SK-N-SH (cell line): ENCODE measurements at regions not wholly inside any gene's neighbourhood (a gene's known extent, or its start where the extent isn't known, plus 50 kb on each side); places are given as distances from the start of the nearest gene placed in this dataset.

Source experiments
- CTCF ChIA-PET: fragments of 300-600, 350-600 bp; formaldehyde crosslinking; extraction: SDS; loops from one replicate; lab custom pipeline; 2021; lab: Yijun Ruan, JAX
- POLR2A ChIA-PET: fragments of 350-600 bp; sonication (Branson Sonifier 250); formaldehyde crosslinking; extraction: SDS; loops from one replicate; lab custom pipeline; 2020; ENCODE audit warnings: antibody characterized with exemption, inconsistent platforms; lab: Yijun Ruan, JAX
- DNase-seq: peaks from one replicate; pipeline ENCODE4 v3.0.0; 2012
- H2AFZ ChIP-seq: fragments of 200-600 bp; sonication (generic); 2 replicates; pipeline ENCODE4 v1.8.1; 2016; ENCODE audit warnings: antibody characterized with exemption, mild to moderate bottlenecking, low read depth
- H3F3A ChIP-seq: fragments of 200-600 bp; sonication (generic); replicated peaks from 2 replicates; pipeline ENCODE3; 2016; ENCODE audit warnings: antibody characterized with exemption, mild to moderate bottlenecking; ENCODE audit not compliant: insufficient read depth
- H3K27ac ChIP-seq, 2 experiments: fragments of 200-500 bp in 1 of 2; fragments of 200-600 bp in 1 of 2; sonication (Bioruptor generic) in 1 of 2; sonication (generic), shearing (Covaris generic) in 1 of 2; 2 replicates each; pipeline versions ENCODE4 v1.5.1 to v1.6.1; 2014 to 2016; ENCODE audit warnings: low read depth in 2 of 2, inconsistent platforms in 1 of 2, low read length in 1 of 2, mild to moderate bottlenecking in 1 of 2, mixed read lengths in 1 of 2
- H3K27me3 ChIP-seq: fragments of 200-600 bp; sonication (generic), shearing (Covaris generic); 2 replicates; pipeline ENCODE4 v1.6.1; 2016; ENCODE audit warnings: mixed run types; ENCODE audit not compliant: insufficient read depth
- H3K36me3 ChIP-seq, 2 experiments: fragments of 200-500 bp in 1 of 2; fragments of 200-600 bp in 1 of 2; sonication (Bioruptor generic) in 1 of 2; sonication (generic) in 1 of 2; replicated peaks in 1 of 2; 2 replicates each; pipeline versions ENCODE3 to v1.5.1; 2014 to 2016; ENCODE audit warnings: low read length in 1 of 2, mild to moderate bottlenecking in 1 of 2; ENCODE audit not compliant: insufficient read depth in 2 of 2, control insufficient read depth in 1 of 2
- H3K4me1 ChIP-seq, 2 experiments: fragments of 200-500 bp in 1 of 2; fragments of 200-600 bp in 1 of 2; sonication (Bioruptor generic) in 1 of 2; sonication (generic), shearing (Covaris generic) in 1 of 2; 2 replicates each; pipeline versions ENCODE4 v1.5.1 to v1.6.1; 2014 to 2016; ENCODE audit warnings: low read depth in 1 of 2, low read length in 1 of 2, mixed run types in 1 of 2; ENCODE audit not compliant: insufficient read depth in 2 of 2, control insufficient read depth in 1 of 2
- H3K4me2 ChIP-seq: fragments of 200-600 bp; sonication (generic), shearing (Covaris generic); 2 replicates; pipeline ENCODE4 v1.6.1; 2017; ENCODE audit warnings: mixed run types
- H3K4me3 ChIP-seq, 2 experiments: fragments of 200-500 bp in 1 of 2; fragments of 200-600 bp in 1 of 2; sonication (Bioruptor generic) in 1 of 2; sonication (generic), shearing (Covaris generic) in 1 of 2; 2 replicates each; pipeline versions ENCODE4 v1.5.1 to v1.8.1; 2014 to 2016; ENCODE audit warnings: low read depth in 2 of 2, inconsistent platforms in 1 of 2, low read length in 1 of 2, mild to moderate bottlenecking in 1 of 2, mixed read lengths in 1 of 2, moderate library complexity in 1 of 2
- H3K79me2 ChIP-seq: fragments of 200-600 bp; sonication (generic); 2 replicates; pipeline ENCODE4 v1.8.1; 2017; ENCODE audit warnings: mild to moderate bottlenecking; ENCODE audit not compliant: insufficient read depth
- H3K9ac ChIP-seq: fragments of 200-600 bp; sonication (generic); 2 replicates; pipeline ENCODE4 v1.6.1; 2017; ENCODE audit warnings: mixed run types
- H3K9me2 ChIP-seq: fragments of 200-600 bp; sonication (generic); 2 replicates; pipeline ENCODE4 v1.6.1; 2017; ENCODE audit warnings: mixed run types
- H3K9me3 ChIP-seq: fragments of 200-600 bp; sonication (generic); 2 replicates; pipeline ENCODE4 v1.6.1; 2017; ENCODE audit warnings: mixed run types, mild to moderate bottlenecking, moderate library complexity
- H4K20me1 ChIP-seq: fragments of 200-600 bp; sonication (generic); 2 replicates; pipeline ENCODE4 v1.6.1; 2017; ENCODE audit warnings: mild to moderate bottlenecking, mixed run types; ENCODE audit not compliant: insufficient read depth
- CHD2 ChIP-seq: fragments of 150-350 bp; IDR thresholded peaks from 2 replicates; pipeline ENCODE4 v1.6.1; 2018; ENCODE audit warnings: low read length; ENCODE audit not compliant: partially characterized antibody
- ELF1 ChIP-seq: IDR thresholded peaks from 2 replicates; pipeline ENCODE4 v1.4.0; 2012
- EZH2phosphoT487 ChIP-seq: fragments of 200-600 bp; sonication (generic); IDR thresholded peaks from 2 replicates; pipeline ENCODE4 v1.6.1; 2017; ENCODE audit warnings: low read depth, mixed run types, mild to moderate bottlenecking, antibody characterized with exemption, moderate library complexity, borderline replicate concordance
- FOSL2 ChIP-seq: IDR thresholded peaks from 2 replicates; pipeline ENCODE4 v1.4.0; 2012; ENCODE audit warnings: low read depth, mild to moderate bottlenecking, moderate library complexity, borderline replicate concordance
- FOXJ3 ChIP-seq: sonication (generic); formaldehyde crosslinking; IDR thresholded peaks from 2 replicates; pipeline ENCODE4 v1.5.1; 2020; ENCODE audit warnings: mild to moderate bottlenecking, missing genetic modification reagents
- GABPA ChIP-seq: IDR thresholded peaks from 2 replicates; pipeline ENCODE4 v1.4.0; 2012; ENCODE audit warnings: low read depth, mild to moderate bottlenecking
- GATA2 ChIP-seq: sonication (generic); formaldehyde crosslinking; IDR thresholded peaks from 2 replicates; pipeline ENCODE4 v1.5.0; 2020; ENCODE audit warnings: mild to moderate bottlenecking, missing genetic modification reagents
- MEF2A ChIP-seq: IDR thresholded peaks from 2 replicates; pipeline ENCODE4 v1.4.0; 2012; ENCODE audit warnings: low read depth, borderline replicate concordance
- MXI1 ChIP-seq: IDR thresholded peaks from 2 replicates; pipeline ENCODE4 v1.6.1; 2012; ENCODE audit warnings: mild to moderate bottlenecking, low read depth, low read length, improper control_type of control experiment
- NFIC ChIP-seq: IDR thresholded peaks from 2 replicates; pipeline ENCODE4 v1.4.0; 2012; ENCODE audit warnings: borderline replicate concordance
- NRF1 ChIP-seq: IDR thresholded peaks from 2 replicates; pipeline ENCODE4 v1.6.1; 2012; ENCODE audit warnings: low read depth, mild to moderate bottlenecking, low read length
- POLR2AphosphoS5 ChIP-seq: IDR thresholded peaks from 2 replicates; pipeline ENCODE4 v1.6.1; 2012; ENCODE audit warnings: low read depth, low read length
- RCOR1 ChIP-seq: fragments of 150-350 bp; IDR thresholded peaks from 2 replicates; pipeline ENCODE4 v1.6.1; 2017; ENCODE audit warnings: antibody characterized with exemption, low read length
- RFX5 ChIP-seq: IDR thresholded peaks from 2 replicates; pipeline ENCODE4 v1.6.1; 2012; ENCODE audit warnings: mild to moderate bottlenecking, improper control_type of control experiment, low read length
- SIN3A ChIP-seq: IDR thresholded peaks from 2 replicates; pipeline ENCODE4 v1.6.1; 2012; ENCODE audit warnings: low read depth, mild to moderate bottlenecking, low read length, moderate library complexity, borderline replicate concordance
- SMC3 ChIP-seq: IDR thresholded peaks from 2 replicates; pipeline ENCODE4 v1.6.1; 2012; ENCODE audit warnings: low read depth, low read length, improper control_type of control experiment
- TCF12 ChIP-seq: IDR thresholded peaks from 2 replicates; pipeline ENCODE4 v1.4.0; 2012
- TEAD4 ChIP-seq: IDR thresholded peaks from 2 replicates; pipeline ENCODE4 v1.4.0; 2012; ENCODE audit warnings: mild to moderate bottlenecking, borderline replicate concordance; ENCODE audit not compliant: insufficient read depth
- USF1 ChIP-seq: IDR thresholded peaks from 2 replicates; pipeline ENCODE4 v1.4.0; 2012; ENCODE audit warnings: low read depth, borderline replicate concordance
- USF2 ChIP-seq: fragments of 150-350 bp; IDR thresholded peaks from 2 replicates; pipeline ENCODE4 v1.6.1; 2017; ENCODE audit warnings: antibody characterized with exemption, low read length, low read depth, borderline replicate concordance
- WGBS: methylation state at CpG from one replicate; pipeline ENCODE4 v1.1.6; 2017; ENCODE audit warnings: low lambda C conversion rate; 5-methylcytosine and 5-hydroxymethylcytosine counted together
- TF ChIP-seq, protein P1 (sequence below): fragments of 200-600 bp; sonication (generic); IDR thresholded peaks from 2 replicates; pipeline ENCODE4 v1.6.1; 2017; ENCODE audit warnings: antibody characterized with exemption, mild to moderate bottlenecking, moderate library complexity
- TF ChIP-seq, protein P2 (sequence below): IDR thresholded peaks from 2 replicates; pipeline ENCODE4 v1.4.0; 2012; ENCODE audit warnings: low read depth

- H3K36me3 ChIP-seq: no peaks in the 10 kb centered on the region
- no peak for TF ChIP-seq USF1
- no peak for TF ChIP-seq TCF12
- no peak for TF ChIP-seq ELF1
- TF ChIP-seq NRF1: no peak
- no peak for TF ChIP-seq SIN3A
- H3K9ac ChIP-seq: no peak overlapping the region
- H3K4me3 ChIP-seq: no peak overlapping the region
- no peaks in the 10 kb centered on the region for H3K79me2 ChIP-seq
- H3K27me3 ChIP-seq: no peaks in the 10 kb centered on the region
- no peak for DNase-seq
- ChIA-PET POLR2A (no interaction called here), CTCF (no interaction called here)
- no peaks in the 10 kb centered on the region for H3F3A ChIP-seq
- H3K9me2 ChIP-seq: 0 out of 2 replicates have a peak, but pooled peaks cover 4% of the 10 kb centered on the region
- no peaks in the 10 kb centered on the region for H3K9me3 ChIP-seq
- H3K27ac ChIP-seq: no peak overlapping the region
- H3K4me2 ChIP-seq: no peak overlapping the region
- H2AFZ ChIP-seq: no peak overlapping the region
- H3K4me1 ChIP-seq: no peaks in the 10 kb centered on the region; a peak in 1 of 4 replicates
- no peaks in the 10 kb centered on the region for H4K20me1 ChIP-seq
Observed at GRCh38 chr5:91954136-91954535, 571.0 kb upstream of the ARRDC3 start.

- no peak for DNase-seq
- Histone ChIP-seq H3K9ac (no peak overlapping the region), H3K4me2 (no peak overlapping the region), H3K36me3 (no peaks in the 10 kb centered on the region), H3K4me3 (no peak overlapping the region), H3K9me3 (no peaks in the 10 kb centered on the region), H3K4me1 (no peaks in the 10 kb centered on the region; a peak in 1 of 4 replicates), H3K27me3 (no peaks in the 10 kb centered on the region), H3K79me2 (no peaks in the 10 kb centered on the region), H2AFZ (no peak overlapping the region), H3K9me2 (0 out of 2 replicates have a peak, but pooled peaks cover 4% of the 10 kb centered on the region), H3K27ac (no peak overlapping the region), H4K20me1 (no peaks in the 10 kb centered on the region), H3F3A (no peaks in the 10 kb centered on the region)
- CTCF ChIA-PET: no interaction called here
- POLR2A ChIA-PET: no interaction called here
- TF ChIP-seq USF2 (no peak), NRF1 (no peak), RFX5 (no peak), CHD2 (no peak), GABPA (no peak), MEF2A (no peak), FOXJ3 (no peak), POLR2AphosphoS5 (no peak), SMC3 (no peak), GATA2 (CRISPR knock-in tag) (no peak), RCOR1 (no peak), TEAD4 (no peak), NFIC (no peak), MXI1 (no peak), EZH2phosphoT487 (no peak), FOSL2 (no peak)
- TF ChIP-seq, protein P1, sequence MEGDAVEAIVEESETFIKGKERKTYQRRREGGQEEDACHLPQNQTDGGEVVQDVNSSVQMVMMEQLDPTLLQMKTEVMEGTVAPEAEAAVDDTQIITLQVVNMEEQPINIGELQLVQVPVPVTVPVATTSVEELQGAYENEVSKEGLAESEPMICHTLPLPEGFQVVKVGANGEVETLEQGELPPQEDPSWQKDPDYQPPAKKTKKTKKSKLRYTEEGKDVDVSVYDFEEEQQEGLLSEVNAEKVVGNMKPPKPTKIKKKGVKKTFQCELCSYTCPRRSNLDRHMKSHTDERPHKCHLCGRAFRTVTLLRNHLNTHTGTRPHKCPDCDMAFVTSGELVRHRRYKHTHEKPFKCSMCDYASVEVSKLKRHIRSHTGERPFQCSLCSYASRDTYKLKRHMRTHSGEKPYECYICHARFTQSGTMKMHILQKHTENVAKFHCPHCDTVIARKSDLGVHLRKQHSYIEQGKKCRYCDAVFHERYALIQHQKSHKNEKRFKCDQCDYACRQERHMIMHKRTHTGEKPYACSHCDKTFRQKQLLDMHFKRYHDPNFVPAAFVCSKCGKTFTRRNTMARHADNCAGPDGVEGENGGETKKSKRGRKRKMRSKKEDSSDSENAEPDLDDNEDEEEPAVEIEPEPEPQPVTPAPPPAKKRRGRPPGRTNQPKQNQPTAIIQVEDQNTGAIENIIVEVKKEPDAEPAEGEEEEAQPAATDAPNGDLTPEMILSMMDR: no peak
- TF ChIP-seq, protein P2, sequence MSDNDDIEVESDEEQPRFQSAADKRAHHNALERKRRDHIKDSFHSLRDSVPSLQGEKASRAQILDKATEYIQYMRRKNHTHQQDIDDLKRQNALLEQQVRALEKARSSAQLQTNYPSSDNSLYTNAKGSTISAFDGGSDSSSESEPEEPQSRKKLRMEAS: no peak
- WGBS: 86% methylated on average over 2 of the region's 2 CpGs
Observed at GRCh38 chr5:91950328-91950727, 567.2 kb upstream of the ARRDC3 start.
